Kidney (tissue), 13 donors: ENCODE measurements at regions not wholly inside any gene's neighbourhood (a gene's known extent, or its start where the extent isn't known, plus 50 kb on each side); places are given as distances from the start of the nearest gene placed in this dataset.

Source experiments
- DNase-seq, 5 donors: peaks; one replicate each; pipeline ENCODE4 v3.0.0-alpha.2; 2013 to 2020
- FAIRE-seq: peaks from 2 replicates; lab custom pipeline; 2012; peaks lifted over from hg19 to GRCh38; lab: Jason Lieb, UNC
- H3K27ac ChIP-seq, 2 donors: one replicate each; pipeline ENCODE4 v1.7.0; 2013; ENCODE audit warnings: low read depth in 2 of 2, low read length in 2 of 2, inconsistent platforms in 1 of 2
- H3K27me3 ChIP-seq: one replicate; pipeline ENCODE4 v1.7.1; 2013; ENCODE audit warnings: low read length, inconsistent platforms; ENCODE audit not compliant: control insufficient read depth, insufficient read depth
- H3K36me3 ChIP-seq, 3 donors: one replicate each; pipeline versions ENCODE4 v1.7.0 to v1.7.1; 2013; ENCODE audit warnings: low read length in 3 of 3, control low read depth in 1 of 3, inconsistent platforms in 1 of 3; ENCODE audit not compliant: insufficient read depth in 3 of 3, control insufficient read depth in 2 of 3
- H3K4me1 ChIP-seq, 3 donors: one replicate each; pipeline versions ENCODE4 v1.7.0 to v1.7.1; 2013; ENCODE audit warnings: low read length in 3 of 3, inconsistent platforms in 1 of 3, low read depth in 1 of 3; ENCODE audit not compliant: control insufficient read depth in 2 of 3, insufficient read depth in 2 of 3
- H3K4me3 ChIP-seq, 3 donors: one replicate each; pipeline versions ENCODE4 v1.7.0 to v1.8.1; 2013; ENCODE audit warnings: low read length in 3 of 3, control low read depth in 1 of 3, inconsistent platforms in 1 of 3
- H3K9ac ChIP-seq, 3 donors: one replicate each; pipeline versions ENCODE4 v1.7.0 to v1.7.1; 2013; ENCODE audit warnings: low read length in 3 of 3, control low read depth in 1 of 3, inconsistent platforms in 1 of 3
- H3K9me3 ChIP-seq, 3 donors: one replicate each; pipeline versions ENCODE4 v1.7.0 to v1.7.1; 2013; ENCODE audit warnings: low read length in 3 of 3, control low read depth in 1 of 3, inconsistent platforms in 1 of 3; ENCODE audit not compliant: control insufficient read depth in 2 of 3, insufficient read depth in 1 of 3
- CTCF ChIP-seq: IDR thresholded peaks from 3 replicates; pipeline ENCODE4 v1.5.1; 2012; ENCODE audit warnings: mild to moderate bottlenecking, moderate library complexity, borderline replicate concordance; ENCODE audit not compliant: insufficient read depth; ENCODE audit errors: extremely low read depth
- intact Hi-C: fragments of 100-400 bp; cut with DNase I; formaldehyde crosslinking; loops from one replicate; pipeline ENCODE4 v1.11.1; 2022
- donor health status: control.
- donor health status: control.
- donor health status: control.
- donor health status: control.
- donor health status: control.
- donor health status: DM: yes; HTN: yes; CAD: no.
- donor health status: Normal renal cell carcinoma (clear cell type).

- DNase-seq (no peak), FAIRE-seq (no peak)
- Histone ChIP-seq H3K9me3 (no peaks in the 10 kb centered on the region), H3K4me1 (no peaks in the 10 kb centered on the region), H3K36me3 (no peaks in the 10 kb centered on the region), H3K27ac (no peak overlapping the region), H3K9ac (no peak overlapping the region), H3K27me3 (no peaks in the 10 kb centered on the region), H3K4me3 (no peak overlapping the region)
- intact Hi-C loops, result no loop called here
- TF ChIP-seq CTCF, result no peak
These were observed 312.1 kb upstream of the DEFB112 start for GRCh38 chr6:50361641-50362331.

GRCh38 chr6:50362706-50363105 is 313.0 kb upstream of the DEFB112 start:
- Histone ChIP-seq H3K9me3 (no peaks in the 10 kb centered on the region), H3K4me1 (no peaks in the 10 kb centered on the region), H3K36me3 (no peaks in the 10 kb centered on the region), H3K27me3 (no peaks in the 10 kb centered on the region), H3K9ac (no peak overlapping the region), H3K4me3 (no peak overlapping the region), H3K27ac (no peak overlapping the region)
- FAIRE-seq (no peak), DNase-seq (no peak)
- no peak for TF ChIP-seq CTCF
- intact Hi-C loops, result no loop called here

GRCh38 chr6:50369996-50370395 is 320.3 kb upstream of the DEFB112 start:
- no peak overlapping the region for H3K4me3 ChIP-seq
- H3K9ac ChIP-seq, result no peak overlapping the region
- TF ChIP-seq CTCF, result no peak
- FAIRE-seq (no peak), DNase-seq (no peak)
- no peaks in the 10 kb centered on the region for H3K36me3 ChIP-seq
- intact Hi-C loops, result no loop called here
- H3K4me1 ChIP-seq, result no peaks in the 10 kb centered on the region
- H3K27me3 ChIP-seq, result no peaks in the 10 kb centered on the region
- no peaks in the 10 kb centered on the region for H3K9me3 ChIP-seq
- no peak overlapping the region for H3K27ac ChIP-seq
